ENCODE measurements at regions not wholly inside any gene's neighbourhood (a gene's known extent, or its start where the extent isn't known, plus 50 kb on each side); places are given as distances from the start of the nearest gene placed in this dataset.

DNA sequence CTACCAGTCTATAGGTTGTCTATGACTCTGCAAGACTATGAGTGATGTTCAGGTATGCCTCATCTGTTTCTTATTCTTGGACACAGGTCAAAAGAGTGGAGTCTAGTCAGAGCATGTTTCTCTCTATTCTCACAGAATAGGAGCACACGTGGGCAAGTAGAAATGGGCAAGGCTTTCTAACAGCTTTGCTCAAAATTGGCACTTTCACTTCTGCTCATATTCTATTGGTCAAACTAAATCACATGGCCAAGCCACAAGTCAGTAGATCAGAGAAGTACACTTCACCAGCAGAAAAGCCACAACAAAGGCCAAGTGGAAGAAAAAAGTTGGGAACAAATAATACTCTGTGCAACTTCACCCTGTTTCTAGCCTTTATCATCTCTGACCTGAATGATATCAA is 354.5 kb upstream of the SYNCRIP start:
- Histone ChIP-seq H3K36me3 (no peaks in the 10 kb centered on the region), H3K4me1 (no peaks in the 10 kb centered on the region), H3K4me3 (no peak overlapping the region), H3K27ac (no peak overlapping the region), H3K27me3 (no peaks in the 10 kb centered on the region), H3K9me3 (no peaks in the 10 kb centered on the region)
- no peak for DNase-seq
- no peak for TF ChIP-seq CTCF (IDR thresholded peaks at IDR 0.05)
- no peak for TF ChIP-seq POLR2A (IDR thresholded peaks at IDR 0.05)
- intact Hi-C loops (cut with DNase I; ENCODE audit: low total_unique reads) = no loop called here

GRCh38 chr6:85996034-85996375 is 353.3 kb upstream of the SYNCRIP start:
- no peak for DNase-seq
- Histone ChIP-seq H3K27me3 (no peaks in the 10 kb centered on the region), H3K27ac (no peak overlapping the region), H3K4me3 (no peak overlapping the region), H3K9me3 (no peaks in the 10 kb centered on the region), H3K36me3 (no peaks in the 10 kb centered on the region), H3K4me1 (no peaks in the 10 kb centered on the region)
- no peak for TF ChIP-seq CTCF (IDR thresholded peaks at IDR 0.05)
- TF ChIP-seq POLR2A (IDR thresholded peaks at IDR 0.05) = no peak
- intact Hi-C loops (cut with DNase I; ENCODE audit: low total_unique reads) = no loop called here

DNA sequence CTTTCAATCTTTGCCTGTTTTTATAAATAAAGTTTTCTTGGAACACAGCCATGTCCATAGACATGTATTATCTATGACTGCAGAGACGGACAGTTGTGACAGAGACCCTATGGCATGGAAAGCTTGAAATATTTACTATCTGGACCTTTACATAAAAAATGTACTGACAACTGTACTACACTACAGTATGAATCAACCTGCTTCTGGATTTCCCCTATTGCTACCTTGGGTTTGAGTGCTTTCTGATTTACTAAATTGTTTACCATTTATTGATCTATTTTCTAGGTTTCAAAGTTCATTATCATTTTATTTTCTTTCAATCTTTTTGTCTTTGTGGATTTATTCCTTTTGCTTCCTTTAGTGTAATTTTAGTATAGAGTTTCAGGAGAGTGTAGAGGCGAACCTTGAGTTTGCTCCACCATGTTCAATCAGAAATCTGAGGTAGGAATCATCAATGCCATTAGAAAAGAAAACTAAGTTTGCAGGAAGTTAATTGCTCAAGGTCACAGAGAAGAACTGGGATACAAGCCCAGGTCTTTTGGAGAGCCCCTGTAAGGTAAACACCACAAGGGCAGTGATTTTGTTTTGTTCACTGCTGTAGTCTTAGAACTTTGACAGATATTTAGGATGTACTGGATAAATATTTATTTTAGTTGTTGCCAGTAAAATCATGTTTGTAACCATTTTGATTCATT is 352.8 kb upstream of the SYNCRIP start:
- intact Hi-C loops (cut with DNase I; ENCODE audit: low total_unique reads) = no loop called here

DNA sequence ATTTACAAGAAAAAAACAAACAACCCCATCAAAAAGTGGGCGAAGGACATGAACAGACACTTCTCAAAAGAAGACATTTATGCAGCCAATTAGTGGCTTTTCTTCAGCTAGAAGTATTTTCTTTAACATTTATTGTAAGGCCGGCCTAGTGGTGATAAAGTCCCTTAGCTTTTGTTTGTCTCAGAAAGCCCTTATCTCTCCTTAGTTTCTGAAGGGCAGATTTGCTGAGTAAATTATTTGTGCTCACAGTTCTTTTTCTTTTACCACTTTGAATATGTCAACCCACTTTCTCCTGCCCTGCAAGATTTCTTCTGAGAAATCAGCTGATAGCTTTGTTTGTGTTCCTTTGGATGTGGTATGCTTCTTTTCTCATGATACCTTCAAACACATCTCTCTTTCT is 344.0 kb upstream of the SYNCRIP start:
- H3K27ac ChIP-seq = no peak overlapping the region
- no peaks in the 10 kb centered on the region for H3K4me1 ChIP-seq
- peaks cover 0 to 7% of the 10 kb centered on the region in 2 donors for H3K9me3 ChIP-seq
- H3K36me3 ChIP-seq = no peaks in the 10 kb centered on the region
- H3K4me3 ChIP-seq = no peak overlapping the region
- DNase-seq = no peak
- H3K27me3 ChIP-seq = no peaks in the 10 kb centered on the region
- intact Hi-C loops (cut with DNase I; ENCODE audit: low total_unique reads) = no loop called here
- TF ChIP-seq CTCF (IDR thresholded peaks at IDR 0.05) = no peak
- no peak for TF ChIP-seq POLR2A (IDR thresholded peaks at IDR 0.05)

More for the DNA sequence above, 352.8 kb upstream of the SYNCRIP start:
- Histone ChIP-seq H3K4me3 (no peak overlapping the region), H3K27me3 (no peaks in the 10 kb centered on the region), H3K27ac (no peak overlapping the region), H3K4me1 (no peaks in the 10 kb centered on the region), H3K9me3 (no peaks in the 10 kb centered on the region), H3K36me3 (no peaks in the 10 kb centered on the region)
- no peak for TF ChIP-seq CTCF (IDR thresholded peaks at IDR 0.05)
- no peak for TF ChIP-seq POLR2A (IDR thresholded peaks at IDR 0.05)
- no peak for DNase-seq

GRCh38 chr6:85983032-85983659 is 340.5 kb upstream of the SYNCRIP start:
- no peak overlapping the region for H3K27ac ChIP-seq
- no peaks in the 10 kb centered on the region for H3K27me3 ChIP-seq
- H3K36me3 ChIP-seq = no peaks in the 10 kb centered on the region
- H3K9me3 ChIP-seq = peaks cover 0 to 7% of the 10 kb centered on the region in 2 donors
- TF ChIP-seq POLR2A (IDR thresholded peaks at IDR 0.05) = no peak
- no peak for TF ChIP-seq CTCF (IDR thresholded peaks at IDR 0.05)
- DNase-seq = no peak
- no peak overlapping the region for H3K4me3 ChIP-seq
- H3K4me1 ChIP-seq = no peaks in the 10 kb centered on the region
- intact Hi-C loops (cut with DNase I; ENCODE audit: low total_unique reads) = no loop called here
